SH-SY5Y (cell line): ENCODE measurements at regions not wholly inside any gene's neighbourhood (a gene's known extent, or its start where the extent isn't known, plus 50 kb on each side); places are given as distances from the start of the nearest gene placed in this dataset.

Experiments
- GATA2 ChIP-seq: IDR thresholded peaks from 2 replicates; pipeline ENCODE4 v1.6.1; 2011; ENCODE audit warnings: mild to moderate bottlenecking, low read depth, low read length
- GATA3 ChIP-seq: IDR thresholded peaks from 2 replicates; pipeline ENCODE4 v1.6.1; 2011; ENCODE audit warnings: low read depth, mild to moderate bottlenecking, low read length, moderate library complexity

GRCh38 chr21:28644762-28645161 lies 347.9 kb downstream of the LTN1 start:
- TF ChIP-seq GATA2: no peak
- TF ChIP-seq GATA3: no peak
